GM21526 (cell line): ENCODE measurements at regions not wholly inside any gene's neighbourhood (a gene's known extent, or its start where the extent isn't known, plus 50 kb on each side); places are given as distances from the start of the nearest gene placed in this dataset.
"Not testable (repeated sequence)": the region's sequence is repeated elsewhere in the genome, so short reads cannot be mapped to it uniquely, and the experiment has no call there.

Source experiments
- ATAC-seq: cut with Tn5 transposase; IDR thresholded peaks from one replicate; pipeline ENCODE4 v1.9.1; 2021; ENCODE audit warnings: moderate library complexity; ENCODE audit not compliant: unreplicated experiment, low FRiP score

GRCh38 chr13:90055121-90055520 lies 1292.4 kb upstream of the MIR17HG start:
- ATAC-seq, result no peak

GRCh38 chr13:90055760-90056159 lies 1291.7 kb upstream of the MIR17HG start:
- ATAC-seq, result no peak

- ATAC-seq, result not testable (repeated sequence)
Observed at GRCh38 chr13:90064226-90064625, 1283.3 kb upstream of the MIR17HG start.

GRCh38 chr13:90068658-90069057 lies 1278.8 kb upstream of the MIR17HG start:
- no peak for ATAC-seq

- no peak for ATAC-seq
Observed at GRCh38 chr13:90070362-90070761, 1277.1 kb upstream of the MIR17HG start.

- ATAC-seq, result no peak
Observed at GRCh38 chr13:90070837-90071525, 1276.5 kb upstream of the MIR17HG start.

- ATAC-seq, result no peak
Observed at GRCh38 chr13:90084684-90085290, 1262.7 kb upstream of the MIR17HG start.

- ATAC-seq, result no peak
Observed at GRCh38 chr13:90089051-90089450, 1258.4 kb upstream of the MIR17HG start.

GRCh38 chr13:90091611-90092010 lies 1255.9 kb upstream of the MIR17HG start:
- ATAC-seq, result no peak

GRCh38 chr13:90094357-90094756 lies 1253.1 kb upstream of the MIR17HG start:
- no peak for ATAC-seq

GRCh38 chr13:90098577-90098976 lies 1248.9 kb upstream of the MIR17HG start:
- ATAC-seq, result no peak

- ATAC-seq, result no peak
Observed at GRCh38 chr13:90099847-90100246, 1247.6 kb upstream of the MIR17HG start.

- ATAC-seq, result no peak
Observed at GRCh38 chr13:90103099-90103784, 1244.2 kb upstream of the MIR17HG start.

- ATAC-seq, result no peak
Observed at GRCh38 chr13:90104764-90105163, 1242.7 kb upstream of the MIR17HG start.

GRCh38 chr13:90105276-90105675 lies 1242.2 kb upstream of the MIR17HG start:
- no peak for ATAC-seq

GRCh38 chr13:90105849-90106496 lies 1241.5 kb upstream of the MIR17HG start:
- no peak for ATAC-seq

GRCh38 chr13:90107661-90108060 lies 1239.8 kb upstream of the MIR17HG start:
- ATAC-seq, result no peak

GRCh38 chr13:90108547-90108946 lies 1238.9 kb upstream of the MIR17HG start:
- no peak for ATAC-seq

- no peak for ATAC-seq
Observed at GRCh38 chr13:90116121-90116520, 1231.4 kb upstream of the MIR17HG start.

- no peak for ATAC-seq
Observed at GRCh38 chr13:90118467-90119071, 1228.9 kb upstream of the MIR17HG start.

GRCh38 chr13:90120026-90120425 lies 1227.5 kb upstream of the MIR17HG start:
- ATAC-seq, result no peak
